ENCODE measurements at regions not wholly inside any gene's neighbourhood (a gene's known extent, or its start where the extent isn't known, plus 50 kb on each side); places are given as distances from the start of the nearest gene placed in this dataset.

DNA sequence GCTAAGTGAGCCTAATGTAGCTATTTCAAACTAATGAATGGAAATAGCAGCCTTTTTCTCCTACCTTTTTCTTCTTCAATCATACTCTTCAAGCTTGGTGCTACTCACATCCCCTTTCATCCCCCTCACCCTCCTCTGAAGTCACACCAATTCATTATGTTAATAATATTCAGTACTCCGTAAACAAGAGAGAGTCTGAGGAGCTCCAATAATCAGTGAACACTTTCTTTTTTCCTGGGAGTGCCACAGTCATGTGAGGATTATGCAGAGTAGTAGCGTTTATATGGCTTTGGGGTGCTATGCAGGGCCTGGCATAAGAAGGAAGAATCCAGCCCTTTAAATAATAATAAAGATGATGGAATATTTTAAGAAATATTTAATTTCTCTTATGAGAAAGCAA, 354.3 kb upstream of the CTNND2 start:
- no peak for TF ChIP-seq CTCF (IDR thresholded peaks at IDR 0.05; ENCODE audit: low read depth, low read length, poor library complexity, severe bottlenecking)
- no peak for TF ChIP-seq EZH2phosphoT487 (IDR thresholded peaks at IDR 0.05; ENCODE audit: borderline replicate concordance, low read length)

All from DOHH2 (cell line).